PC-3 (cell line): ENCODE measurements at regions not wholly inside any gene's neighbourhood (a gene's known extent, or its start where the extent isn't known, plus 50 kb on each side); places are given as distances from the start of the nearest gene placed in this dataset.

ENCODE experiments used
- CTCF ChIP-seq: fragments of 300-600 bp; sonication (generic); conservative IDR thresholded peaks from 2 replicates; pipeline ENCODE4 v1.5.1; 2017; ENCODE audit warnings: antibody characterized with exemption, low read depth, mild to moderate bottlenecking, low read length
- EZH2phosphoT487 ChIP-seq: fragments of 300-600 bp; sonication (generic); IDR thresholded peaks from 2 replicates; pipeline ENCODE4 v1.6.1; 2018; ENCODE audit warnings: mild to moderate bottlenecking, antibody characterized with exemption, low read length, borderline replicate concordance

- TF ChIP-seq CTCF (no peak), EZH2phosphoT487 (no peak)
These were observed 131.8 kb upstream of the C14orf180 start for GRCh38 chr14:104447750-104448149.
